OCI-LY7 (cell line): ENCODE measurements at regions not wholly inside any gene's neighbourhood (a gene's known extent, or its start where the extent isn't known, plus 50 kb on each side); places are given as distances from the start of the nearest gene placed in this dataset.

Source experiments
- BruUV-seq: library from RNA; stranded (reverse); fragments of 400-500 nt; replicated peaks from 2 replicates; lab custom pipeline; 2021; lab: Mats Ljungman, UMichigan
- CTCF ChIA-PET: fragments of 300-600 bp; sonication (Branson Sonifier 250); formaldehyde crosslinking; loops from one replicate; lab custom pipeline; 2022; ENCODE audit warnings: antibody characterized with exemption; ENCODE audit not compliant: unreplicated experiment; lab: Charles Lee
- POLR2A ChIA-PET: fragments of 300-600 bp; sonication (Branson Sonifier 250); formaldehyde crosslinking; loops from one replicate; lab custom pipeline; 2022; ENCODE audit warnings: antibody characterized with exemption; lab: Charles Lee
- DNase-seq: peaks from one replicate; pipeline ENCODE4 v3.0.0-alpha.2; 2015; ENCODE audit warnings: low spot score
- H2AFZ ChIP-seq: fragments of 200-600 bp; sonication (generic), shearing (Covaris generic); 2 replicates; pipeline ENCODE4 v1.6.1; 2014; ENCODE audit warnings: mild to moderate bottlenecking, antibody characterized with exemption, low read length, moderate library complexity
- H3K27ac ChIP-seq: fragments of 200-600 bp; sonication (generic); 2 replicates; pipeline ENCODE4 v1.5.1; 2014; ENCODE audit warnings: mixed run types, low read depth, mild to moderate bottlenecking, moderate library complexity, low read length, inconsistent platforms; ENCODE audit not compliant: poor library complexity, severe bottlenecking
- H3K36me3 ChIP-seq: fragments of 200-600 bp; sonication (generic); 2 replicates; pipeline ENCODE4 v1.6.1; 2014; ENCODE audit warnings: mild to moderate bottlenecking, antibody characterized with exemption, low read length, moderate library complexity, mixed read lengths; ENCODE audit not compliant: insufficient read depth
- H3K4me1 ChIP-seq: fragments of 200-600 bp; sonication (generic); 2 replicates; pipeline ENCODE4 v1.5.1; 2014; ENCODE audit warnings: mild to moderate bottlenecking, low read length; ENCODE audit not compliant: insufficient read depth, poor library complexity, severe bottlenecking
- H3K4me2 ChIP-seq: fragments of 200-600 bp; sonication (generic); 2 replicates; pipeline ENCODE4 v1.6.1; 2014; ENCODE audit warnings: mild to moderate bottlenecking, low read length
- H3K4me3 ChIP-seq: fragments of 200-600 bp; sonication (generic); 2 replicates; pipeline ENCODE4 v1.5.1; 2014; ENCODE audit warnings: mild to moderate bottlenecking, low read depth, low read length; ENCODE audit not compliant: poor library complexity, severe bottlenecking
- H3K79me2 ChIP-seq: fragments of 200-600 bp; sonication (generic); 2 replicates; pipeline ENCODE4 v1.6.1; 2016; ENCODE audit warnings: low read depth, mild to moderate bottlenecking, low read length, moderate library complexity, mixed read lengths; ENCODE audit not compliant: insufficient read depth
- H3K9me2 ChIP-seq: fragments of 200-600 bp; sonication (generic); 2 replicates; pipeline ENCODE4 v1.6.1; 2016; ENCODE audit warnings: mild to moderate bottlenecking, low read length, mixed read lengths; ENCODE audit not compliant: insufficient read depth
- H3K9me3 ChIP-seq: fragments of 200-600 bp; sonication (generic); 2 replicates; pipeline ENCODE4 v1.6.1; 2014; ENCODE audit warnings: mild to moderate bottlenecking, mixed run types, low read length, mixed read lengths
- H4K20me1 ChIP-seq: fragments of 200-600 bp; sonication (generic); 2 replicates; pipeline ENCODE4 v1.6.1; 2014; ENCODE audit warnings: mild to moderate bottlenecking, antibody characterized with exemption, low read length, moderate library complexity, mixed read lengths; ENCODE audit not compliant: insufficient read depth
- CTCF ChIP-seq: fragments of 200-600 bp; sonication (generic); conservative IDR thresholded peaks from 2 replicates; pipeline ENCODE4 v1.5.1; 2014; ENCODE audit warnings: mild to moderate bottlenecking, antibody characterized with exemption, low read length, moderate library complexity, mixed read lengths
- EZH2phosphoT487 ChIP-seq: fragments of 200-600 bp; sonication (generic); IDR thresholded peaks from 2 replicates; pipeline ENCODE4 v1.6.1; 2018; ENCODE audit warnings: low read depth, borderline replicate concordance, mild to moderate bottlenecking, mixed run types, antibody characterized with exemption, low read length, moderate library complexity, mixed read lengths
- intact Hi-C: fragments of 100-400 bp; cut with micrococcal nuclease; formaldehyde crosslinking; loops from one replicate; pipeline ENCODE4 v1.10.0; 2022; ENCODE audit not compliant: unreplicated experiment

DNA sequence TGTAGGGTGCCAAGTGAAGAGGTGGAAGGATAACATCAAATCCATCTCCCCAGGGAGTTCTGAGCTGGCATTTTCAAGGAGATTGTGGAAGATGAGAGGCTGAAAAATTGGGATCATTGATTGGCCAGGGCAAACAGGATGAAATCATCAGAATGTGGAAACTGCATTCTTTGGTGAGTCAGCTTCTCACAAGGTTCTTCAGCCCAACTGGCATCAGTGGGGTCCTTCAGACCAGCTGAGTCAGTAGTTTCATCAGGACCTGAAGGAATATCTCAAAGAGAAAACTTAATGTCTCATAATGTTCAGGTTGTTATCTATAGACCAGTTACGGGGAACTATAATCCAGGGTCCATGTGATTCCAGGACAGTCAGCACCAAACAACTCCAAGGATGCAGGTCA lies 195.8 kb downstream of the HAO1 start:
- Histone ChIP-seq H3K4me2 (no peak overlapping the region), H3K4me1 (no peaks in the 10 kb centered on the region), H3K9me2 (no peaks in the 10 kb centered on the region), H4K20me1 (no peaks in the 10 kb centered on the region), H3K27ac (no peak overlapping the region), H3K79me2 (no peaks in the 10 kb centered on the region), H3K9me3 (peaks cover 7% of the 10 kb centered on the region; the same call in 1 of the 2 replicates), H2AFZ (no peak overlapping the region), H3K36me3 (no peaks in the 10 kb centered on the region; the same call in 1 of the 2 replicates), H3K4me3 (no peak overlapping the region)
- no TSS peak for BruUV-seq
- intact Hi-C loops: loop anchor here (10.0 kb wide), 1 partner anchor 60 kb away; no protein-coding TSS in a partner anchor
- POLR2A ChIA-PET: interaction anchor here (1.2 kb wide), 1 partner anchor 8 kb away, joined by 4 read pairs; no protein-coding TSS in a partner anchor
- TF ChIP-seq CTCF (no peak), EZH2phosphoT487 (no peak)
- no peak for DNase-seq
- CTCF ChIA-PET: no interaction called here

DNA sequence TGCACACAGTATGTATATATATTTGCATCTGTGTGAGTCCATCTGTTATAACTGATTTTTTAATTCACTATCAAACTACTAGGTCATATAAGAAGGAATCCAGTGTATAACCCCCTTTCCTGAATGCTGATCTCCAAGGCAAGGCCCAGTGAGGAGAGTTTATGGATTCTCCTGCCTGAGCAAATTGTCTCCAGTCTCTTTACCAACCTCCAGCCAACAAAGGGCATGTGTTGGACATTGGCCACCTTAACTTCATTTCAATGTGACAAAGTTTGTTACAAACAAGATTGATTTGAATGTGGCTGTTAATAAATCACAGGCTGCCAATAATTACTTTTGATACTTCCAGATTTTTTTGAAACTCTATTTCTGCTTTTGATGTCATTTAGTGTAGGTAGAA lies 191.6 kb downstream of the HAO1 start:
- H3K4me1 ChIP-seq: peaks cover 7% of the 10 kb centered on the region
- no peak overlapping the region for H3K27ac ChIP-seq
- intact Hi-C loops: loop anchor here (10.0 kb wide), 1 partner anchor 64 kb away; no protein-coding TSS in a partner anchor
- no peak overlapping the region for H2AFZ ChIP-seq
- no peaks in the 10 kb centered on the region for H3K79me2 ChIP-seq
- ChIA-PET CTCF (no interaction called here), POLR2A (no interaction called here)
- TF ChIP-seq EZH2phosphoT487 (no peak), CTCF (no peak)
- no peaks in the 10 kb centered on the region for H4K20me1 ChIP-seq
- no peak overlapping the region for H3K4me2 ChIP-seq
- DNase-seq: no peak
- BruUV-seq: no TSS peak
- no peaks in the 10 kb centered on the region for H3K9me2 ChIP-seq
- no peak overlapping the region for H3K4me3 ChIP-seq
- H3K9me3 ChIP-seq: peaks cover 8% of the 10 kb centered on the region; the same call in 1 of the 2 replicates
- peaks cover 1% of the 10 kb centered on the region for H3K36me3 ChIP-seq

- POLR2A ChIA-PET: interaction anchor here (4.7 kb wide), 1 partner anchor 10 kb away, joined by 32 read pairs; no protein-coding TSS in a partner anchor
- intact Hi-C loops: loop anchor here (2.0 kb wide), 1 partner anchor 17 kb away; no protein-coding TSS in a partner anchor
These were observed 186.2 kb downstream of the HAO1 start for GRCh38 chr20:7754102-7754501.

More at GRCh38 chr20:7754102-7754501, 186.2 kb downstream of the HAO1 start:
- Histone ChIP-seq H2AFZ (no peak overlapping the region; the same call in 1 of the 2 replicates), H3K9me2 (no peaks in the 10 kb centered on the region), H3K79me2 (no peaks in the 10 kb centered on the region), H4K20me1 (no peaks in the 10 kb centered on the region), H3K4me3 (no peak overlapping the region), H3K9me3 (peaks cover 33% of the 10 kb centered on the region; the same call in 1 of the 2 replicates), H3K36me3 (peaks cover 26% of the 10 kb centered on the region), H3K4me1 (peaks cover 49% of the 10 kb centered on the region), H3K27ac (no peak overlapping the region), H3K4me2 (no peak overlapping the region)
- CTCF ChIA-PET: interaction anchor here (1.5 kb wide), 1 partner anchor 16 kb away, joined by 3 read pairs; no protein-coding TSS in a partner anchor
- no peak for DNase-seq
- no peak for TF ChIP-seq EZH2phosphoT487
- no peak for TF ChIP-seq CTCF
- BruUV-seq: no TSS peak
